ACC112 (cell line): ENCODE measurements at regions not wholly inside any gene's neighbourhood (a gene's known extent, or its start where the extent isn't known, plus 50 kb on each side); places are given as distances from the start of the nearest gene placed in this dataset.
"Not testable (repeated sequence)": the region's sequence is repeated elsewhere in the genome, so short reads cannot be mapped to it uniquely, and the experiment has no call there.

Experiments used
- H2AFZ ChIP-seq: fragments of 200-600 bp; sonication (generic); one replicate; pipeline ENCODE4 v1.6.0; 2017; ENCODE audit warnings: antibody characterized with exemption, low read length; ENCODE audit not compliant: unreplicated experiment
- H3K27ac ChIP-seq: fragments of 200-600 bp; sonication (generic); 2 replicates; pipeline ENCODE4 v1.5.1; 2014; ENCODE audit warnings: low read depth, mild to moderate bottlenecking, antibody characterized with exemption, low read length, moderate library complexity
- H3K27me3 ChIP-seq: fragments of 200-600 bp; sonication (generic); 2 replicates; pipeline ENCODE4 v1.6.1; 2014; ENCODE audit warnings: mild to moderate bottlenecking, antibody characterized with exemption, low read length, moderate library complexity, mixed read lengths; ENCODE audit not compliant: insufficient read depth
- H3K36me3 ChIP-seq: fragments of 200-600 bp; sonication (generic); 2 replicates; pipeline ENCODE4 v1.6.1; 2016; ENCODE audit warnings: mild to moderate bottlenecking, antibody characterized with exemption, low read length, moderate library complexity, mixed read lengths; ENCODE audit not compliant: insufficient read depth
- H3K4me1 ChIP-seq: fragments of 200-600 bp; sonication (generic); one replicate; pipeline ENCODE4 v1.6.1; 2016; ENCODE audit warnings: low read length, mixed read lengths; ENCODE audit not compliant: insufficient read depth, unreplicated experiment, control insufficient read depth
- H3K4me3 ChIP-seq: fragments of 200-600 bp; sonication (generic); 2 replicates; pipeline ENCODE4 v1.5.1; 2014; ENCODE audit warnings: mild to moderate bottlenecking, low read depth, low read length
- H3K79me2 ChIP-seq: fragments of 200-600 bp; sonication (generic); one replicate; pipeline ENCODE4 v1.6.0; 2016; ENCODE audit warnings: low read length; ENCODE audit not compliant: control insufficient read depth, unreplicated experiment, insufficient read depth

GRCh38 chr4:33722254-33722653 is 2522.1 kb downstream of the ARAP2 start:
- Histone ChIP-seq H2AFZ (peak overlapping the region; percentile 38), H3K36me3 (no peaks in the 10 kb centered on the region), H3K4me1 (peaks cover 10% of the 10 kb centered on the region), H3K27ac (peak overlapping the region; percentile 18; the same call in 1 of the 2 replicates), H3K27me3 (no peaks in the 10 kb centered on the region), H3K4me3 (peak overlapping the region; percentile 19; the same call in 1 of the 2 replicates), H3K79me2 (no peaks in the 10 kb centered on the region)

- Histone ChIP-seq H2AFZ (no peak overlapping the region), H3K27me3 (no peaks in the 10 kb centered on the region), H3K4me3 (peak overlapping the region; percentile 19; the same call in 1 of the 2 replicates), H3K27ac (peak overlapping the region; percentile 18; the same call in 1 of the 2 replicates), H3K36me3 (no peaks in the 10 kb centered on the region), H3K79me2 (no peaks in the 10 kb centered on the region), H3K4me1 (peaks cover 10% of the 10 kb centered on the region)
Measured at GRCh38 chr4:33722800-33723516, 2521.4 kb downstream of the ARAP2 start.

- no peak overlapping the region for H3K4me3 ChIP-seq
- no peaks in the 10 kb centered on the region for H3K27me3 ChIP-seq
- H3K36me3 ChIP-seq, result no peaks in the 10 kb centered on the region
- no peak overlapping the region for H3K27ac ChIP-seq
- H3K4me1 ChIP-seq, result peaks cover 10% of the 10 kb centered on the region
- no peak overlapping the region for H2AFZ ChIP-seq
- no peaks in the 10 kb centered on the region for H3K79me2 ChIP-seq
Measured at GRCh38 chr4:33724685-33725084, 2519.6 kb downstream of the ARAP2 start.

GRCh38 chr4:33725861-33726260 is 2518.5 kb downstream of the ARAP2 start:
- H3K36me3 ChIP-seq, result no peaks in the 10 kb centered on the region
- H3K79me2 ChIP-seq, result no peaks in the 10 kb centered on the region
- no peak overlapping the region for H3K4me3 ChIP-seq
- no peaks in the 10 kb centered on the region for H3K27me3 ChIP-seq
- H3K4me1 ChIP-seq, result peaks cover 10% of the 10 kb centered on the region
- H2AFZ ChIP-seq, result no peak overlapping the region
- no peak overlapping the region for H3K27ac ChIP-seq

GRCh38 chr4:33737726-33738125 is 2506.6 kb downstream of the ARAP2 start:
- H3K79me2 ChIP-seq, result no peaks in the 10 kb centered on the region
- no peak overlapping the region for H2AFZ ChIP-seq
- H3K27ac ChIP-seq, result no peak overlapping the region
- no peaks in the 10 kb centered on the region for H3K4me1 ChIP-seq
- H3K36me3 ChIP-seq, result no peaks in the 10 kb centered on the region
- H3K4me3 ChIP-seq, result no peak overlapping the region
- no peaks in the 10 kb centered on the region for H3K27me3 ChIP-seq

- Histone ChIP-seq H2AFZ (no peak overlapping the region), H3K27me3 (no peaks in the 10 kb centered on the region), H3K4me1 (no peaks in the 10 kb centered on the region), H3K79me2 (no peaks in the 10 kb centered on the region), H3K4me3 (peak overlapping the region; percentile 40; the same call in 1 of the 2 replicates), H3K36me3 (no peaks in the 10 kb centered on the region), H3K27ac (no peak overlapping the region)
Measured at GRCh38 chr4:33739884-33740632, 2504.3 kb downstream of the ARAP2 start.

- not testable (repeated sequence) for H3K27me3 ChIP-seq, H2AFZ ChIP-seq, H3K36me3 ChIP-seq, H3K4me3 ChIP-seq, H3K4me1 ChIP-seq, H3K79me2 ChIP-seq, H3K27ac ChIP-seq
Measured at GRCh38 chr4:33740871-33741270, 2503.4 kb downstream of the ARAP2 start.

GRCh38 chr4:33746979-33747378 is 2497.3 kb downstream of the ARAP2 start:
- Histone ChIP-seq H3K4me1 (no peaks in the 10 kb centered on the region), H3K4me3 (no peak overlapping the region), H3K36me3 (no peaks in the 10 kb centered on the region), H3K27me3 (no peaks in the 10 kb centered on the region), H3K27ac (no peak overlapping the region), H3K79me2 (no peaks in the 10 kb centered on the region), H2AFZ (no peak overlapping the region)

GRCh38 chr4:33751050-33751449 is 2493.3 kb downstream of the ARAP2 start:
- Histone ChIP-seq H3K27me3 (no peaks in the 10 kb centered on the region), H2AFZ (no peak overlapping the region), H3K4me3 (no peak overlapping the region), H3K4me1 (no peaks in the 10 kb centered on the region), H3K36me3 (no peaks in the 10 kb centered on the region), H3K79me2 (no peaks in the 10 kb centered on the region), H3K27ac (no peak overlapping the region)

- Histone ChIP-seq H3K79me2 (no peaks in the 10 kb centered on the region), H2AFZ (no peak overlapping the region)
Measured at GRCh38 chr4:33772582-33772981, 2471.7 kb downstream of the ARAP2 start.

More at GRCh38 chr4:33772582-33772981, 2471.7 kb downstream of the ARAP2 start:
- Histone ChIP-seq H3K4me3 (no peak overlapping the region), H3K27ac (no peak overlapping the region), H3K27me3 (no peaks in the 10 kb centered on the region), H3K4me1 (no peaks in the 10 kb centered on the region), H3K36me3 (no peaks in the 10 kb centered on the region)
